ENCODE measurements at regions not wholly inside any gene's neighbourhood (a gene's known extent, or its start where the extent isn't known, plus 50 kb on each side); places are given as distances from the start of the nearest gene placed in this dataset.

DNA sequence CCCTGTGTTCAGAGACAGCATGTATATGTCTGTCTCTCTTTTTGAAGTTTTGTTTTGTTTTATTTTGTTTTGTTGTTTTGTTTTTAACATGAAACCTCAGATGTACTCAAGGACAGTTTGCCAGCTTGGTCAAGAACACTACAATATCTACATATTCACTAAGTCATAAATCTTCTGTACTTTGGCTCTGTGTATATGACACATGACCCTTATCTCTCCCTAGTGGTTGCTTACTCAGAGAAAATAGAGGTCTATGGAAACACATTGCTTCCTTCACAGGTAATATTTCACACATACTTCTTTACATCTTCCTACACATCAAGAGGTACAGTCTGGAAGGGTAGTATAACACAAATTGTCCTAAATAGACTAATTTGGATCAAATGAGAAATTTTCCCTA is 312.6 kb upstream of the VRK2 start:
- TF ChIP-seq, protein P1, sequence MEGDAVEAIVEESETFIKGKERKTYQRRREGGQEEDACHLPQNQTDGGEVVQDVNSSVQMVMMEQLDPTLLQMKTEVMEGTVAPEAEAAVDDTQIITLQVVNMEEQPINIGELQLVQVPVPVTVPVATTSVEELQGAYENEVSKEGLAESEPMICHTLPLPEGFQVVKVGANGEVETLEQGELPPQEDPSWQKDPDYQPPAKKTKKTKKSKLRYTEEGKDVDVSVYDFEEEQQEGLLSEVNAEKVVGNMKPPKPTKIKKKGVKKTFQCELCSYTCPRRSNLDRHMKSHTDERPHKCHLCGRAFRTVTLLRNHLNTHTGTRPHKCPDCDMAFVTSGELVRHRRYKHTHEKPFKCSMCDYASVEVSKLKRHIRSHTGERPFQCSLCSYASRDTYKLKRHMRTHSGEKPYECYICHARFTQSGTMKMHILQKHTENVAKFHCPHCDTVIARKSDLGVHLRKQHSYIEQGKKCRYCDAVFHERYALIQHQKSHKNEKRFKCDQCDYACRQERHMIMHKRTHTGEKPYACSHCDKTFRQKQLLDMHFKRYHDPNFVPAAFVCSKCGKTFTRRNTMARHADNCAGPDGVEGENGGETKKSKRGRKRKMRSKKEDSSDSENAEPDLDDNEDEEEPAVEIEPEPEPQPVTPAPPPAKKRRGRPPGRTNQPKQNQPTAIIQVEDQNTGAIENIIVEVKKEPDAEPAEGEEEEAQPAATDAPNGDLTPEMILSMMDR (IDR thresholded peaks at IDR 0.05): no peak
- TF ChIP-seq POLR2A (IDR thresholded peaks at IDR 0.05): no peak
